ENCODE measurements at regions not wholly inside any gene's neighbourhood (a gene's known extent, or its start where the extent isn't known, plus 50 kb on each side); places are given as distances from the start of the nearest gene placed in this dataset.

DNA sequence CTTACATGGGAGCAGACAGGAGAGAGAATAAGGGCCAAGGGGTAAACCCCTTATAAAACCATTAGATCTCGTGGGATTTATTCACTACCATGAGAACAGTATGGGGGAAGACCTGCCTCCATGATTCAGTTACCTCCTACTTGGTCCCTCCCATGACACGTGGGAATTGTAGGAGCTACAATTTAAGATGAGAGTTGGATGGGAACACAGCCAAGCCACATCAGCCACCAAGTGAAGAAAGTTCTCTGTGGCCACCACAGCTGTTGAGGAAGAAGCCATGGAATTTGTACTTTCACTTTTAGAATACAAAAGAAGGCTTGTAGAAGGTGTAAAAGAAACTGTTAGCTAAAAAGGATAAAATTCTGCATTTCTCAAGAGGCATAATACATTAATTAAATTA, 67.0 kb upstream of the CXorf51A start:
- TF ChIP-seq TAF1 (IDR thresholded peaks at IDR 0.05; ENCODE audit: borderline replicate concordance, low read depth, low read length) (no peak), POLR2A (IDR thresholded peaks at IDR 0.05; ENCODE audit: low read depth, low read length) (no peak), STAT1 (conservative IDR thresholded peaks at IDR 0.05) (no peak), SMC3 (IDR thresholded peaks at IDR 0.05; ENCODE audit: borderline replicate concordance, low read length) (no peak)

All from GM12878 (cell line).